ENCODE measurements at regions not wholly inside any gene's neighbourhood (a gene's known extent, or its start where the extent isn't known, plus 50 kb on each side); places are given as distances from the start of the nearest gene placed in this dataset.
"Not testable (repeated sequence)": the region's sequence is repeated elsewhere in the genome, so short reads cannot be mapped to it uniquely, and the experiment has no call there.

- DNase-seq, result no peak
Observed at GRCh38 chr6:119758385-119758784, 408.8 kb upstream of the MAN1A1 start.

GRCh38 chr6:119757467-119757866 is 407.9 kb upstream of the MAN1A1 start:
- no peak for DNase-seq

GRCh38 chr6:119749335-119749734 is 399.8 kb upstream of the MAN1A1 start:
- DNase-seq, result no peak

- not testable (repeated sequence) for DNase-seq
Observed at GRCh38 chr6:119748535-119748934, 399.0 kb upstream of the MAN1A1 start.

- DNase-seq, result peak; percentile 55
Observed at GRCh38 chr6:119742188-119742803, 392.7 kb upstream of the MAN1A1 start.

GRCh38 chr6:119739769-119740168 is 390.2 kb upstream of the MAN1A1 start:
- no peak for DNase-seq

- no peak for DNase-seq
Observed at GRCh38 chr6:119738425-119738824, 388.9 kb upstream of the MAN1A1 start.

- no peak for DNase-seq
Observed at GRCh38 chr6:119736296-119737021, 386.9 kb upstream of the MAN1A1 start.

GRCh38 chr6:119735530-119735929 is 386.0 kb upstream of the MAN1A1 start:
- no peak for DNase-seq

- DNase-seq, result no peak
Observed at GRCh38 chr6:119734227-119734626, 384.7 kb upstream of the MAN1A1 start.

GRCh38 chr6:119728935-119729334 is 379.4 kb upstream of the MAN1A1 start:
- DNase-seq, result no peak

GRCh38 chr6:119728220-119728750 is 378.7 kb upstream of the MAN1A1 start:
- DNase-seq, result no peak

- DNase-seq, result no peak
Observed at GRCh38 chr6:119727504-119728219, 378.1 kb upstream of the MAN1A1 start.

- not testable (repeated sequence) for DNase-seq
Observed at GRCh38 chr6:119726912-119727311, 377.4 kb upstream of the MAN1A1 start.

GRCh38 chr6:119726086-119726485 is 376.5 kb upstream of the MAN1A1 start:
- DNase-seq, result no peak

GRCh38 chr6:119720160-119720559 is 370.6 kb upstream of the MAN1A1 start:
- no peak for DNase-seq

GRCh38 chr6:119717942-119718341 is 368.4 kb upstream of the MAN1A1 start:
- DNase-seq, result no peak

GRCh38 chr6:119716668-119717270 is 367.2 kb upstream of the MAN1A1 start:
- no peak for DNase-seq

GRCh38 chr6:119713903-119714302 is 364.3 kb upstream of the MAN1A1 start:
- no peak for DNase-seq

- DNase-seq, result no peak
Observed at GRCh38 chr6:119686644-119687043, 337.1 kb upstream of the MAN1A1 start.

- DNase-seq, result no peak
Observed at GRCh38 chr6:119686240-119686639, 336.7 kb upstream of the MAN1A1 start.

- no peak for DNase-seq
Observed at GRCh38 chr6:119683671-119684070, 334.1 kb upstream of the MAN1A1 start.

GRCh38 chr6:119683031-119683430 is 333.5 kb upstream of the MAN1A1 start:
- DNase-seq, result no peak

All from stimulated activated CD4-positive, alpha-beta T cell treated with anti-CD3 and anti-CD28 coated beads, Interleukin-4, amount 100 ng/mL, for 1 hour (primary cell).